Gastrocnemius medialis (tissue), 4 donors: ENCODE measurements at regions not wholly inside any gene's neighbourhood (a gene's known extent, or its start where the extent isn't known, plus 50 kb on each side); places are given as distances from the start of the nearest gene placed in this dataset.

Source experiments
- POLR2A ChIP-seq, 2 donors: fragments of 450-650 bp; IDR thresholded peaks; one replicate each; pipeline ENCODE4 v1.6.1; 2017; ENCODE audit warnings: antibody characterized with exemption in 2 of 2, mild to moderate bottlenecking in 2 of 2, moderate library complexity in 2 of 2
- TF ChIP-seq, protein P1 (sequence below), 5 experiments: fragments of 450-650 bp in 3 of 5; fragments of 200-600 bp in 2 of 5; sonication (generic) in 2 of 5; IDR thresholded peaks in 4 of 5; conservative IDR thresholded peaks in 1 of 5; 1 replicate in 4 of 5; 2 replicates in 1 of 5; pipeline ENCODE4 v1.5.1; 2016 to 2019; ENCODE audit warnings: antibody characterized with exemption in 5 of 5, mild to moderate bottlenecking in 3 of 5, moderate library complexity in 3 of 5

DNA sequence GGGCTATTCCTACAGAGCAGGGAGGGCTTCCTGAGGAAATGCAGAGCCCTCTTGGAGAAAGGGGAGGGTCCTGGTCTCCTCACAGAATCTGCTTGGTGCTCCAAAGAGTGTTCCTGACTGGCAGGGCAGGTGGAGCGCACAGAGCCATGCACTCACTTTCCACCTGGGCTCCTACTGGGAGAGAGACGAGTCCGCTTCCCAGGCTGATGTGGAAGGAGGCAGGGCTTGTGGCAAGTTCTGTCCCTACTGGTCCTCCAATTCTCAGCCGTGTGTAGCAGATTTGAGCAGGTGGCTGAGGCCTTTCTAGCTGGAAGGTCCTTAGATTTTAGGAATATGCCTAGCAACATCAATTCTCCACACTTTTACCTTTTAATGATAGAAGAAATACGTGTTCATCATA lies 111.5 kb upstream of the MKI67 start:
- TF ChIP-seq, protein P1, sequence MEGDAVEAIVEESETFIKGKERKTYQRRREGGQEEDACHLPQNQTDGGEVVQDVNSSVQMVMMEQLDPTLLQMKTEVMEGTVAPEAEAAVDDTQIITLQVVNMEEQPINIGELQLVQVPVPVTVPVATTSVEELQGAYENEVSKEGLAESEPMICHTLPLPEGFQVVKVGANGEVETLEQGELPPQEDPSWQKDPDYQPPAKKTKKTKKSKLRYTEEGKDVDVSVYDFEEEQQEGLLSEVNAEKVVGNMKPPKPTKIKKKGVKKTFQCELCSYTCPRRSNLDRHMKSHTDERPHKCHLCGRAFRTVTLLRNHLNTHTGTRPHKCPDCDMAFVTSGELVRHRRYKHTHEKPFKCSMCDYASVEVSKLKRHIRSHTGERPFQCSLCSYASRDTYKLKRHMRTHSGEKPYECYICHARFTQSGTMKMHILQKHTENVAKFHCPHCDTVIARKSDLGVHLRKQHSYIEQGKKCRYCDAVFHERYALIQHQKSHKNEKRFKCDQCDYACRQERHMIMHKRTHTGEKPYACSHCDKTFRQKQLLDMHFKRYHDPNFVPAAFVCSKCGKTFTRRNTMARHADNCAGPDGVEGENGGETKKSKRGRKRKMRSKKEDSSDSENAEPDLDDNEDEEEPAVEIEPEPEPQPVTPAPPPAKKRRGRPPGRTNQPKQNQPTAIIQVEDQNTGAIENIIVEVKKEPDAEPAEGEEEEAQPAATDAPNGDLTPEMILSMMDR (IDR thresholded peaks at IDR 0.05 in 4 of 5, conservative IDR thresholded peaks at IDR 0.05 in 1 of 5): no peak
- no peak for TF ChIP-seq POLR2A (IDR thresholded peaks at IDR 0.05)
